Transverse colon (tissue), 4 donors: ENCODE measurements at regions not wholly inside any gene's neighbourhood (a gene's known extent, or its start where the extent isn't known, plus 50 kb on each side); places are given as distances from the start of the nearest gene placed in this dataset.

Experiments
- DNase-seq: peaks from one replicate; pipeline ENCODE4 v3.0.0-alpha.2; 2019
- H3K27ac ChIP-seq, 4 donors: fragments of 200-600 bp; sonication (generic); 2 replicates each; pipeline ENCODE4 v1.5.1; 2016 to 2018; ENCODE audit warnings: inconsistent platforms in 4 of 4
- H3K27me3 ChIP-seq: fragments of 200-600 bp; sonication (generic); 2 replicates; pipeline ENCODE4 v1.5.1; 2017; ENCODE audit warnings: inconsistent platforms
- H3K36me3 ChIP-seq, 4 donors: fragments of 200-600 bp; sonication (generic); 2 replicates each; pipeline ENCODE4 v1.5.1; 2017 to 2019; ENCODE audit warnings: inconsistent platforms in 4 of 4
- H3K4me1 ChIP-seq, 4 donors: fragments of 200-600 bp; sonication (generic); 2 replicates each; pipeline ENCODE4 v1.5.1; 2017 to 2020; ENCODE audit warnings: inconsistent platforms in 4 of 4
- H3K4me3 ChIP-seq, 4 donors: fragments of 200-600 bp; sonication (generic); 1 replicate in 1 of 4; 2 replicates in 3 of 4; pipeline versions ENCODE4 v1.5.1 to v1.6.1; 2017 to 2019; ENCODE audit warnings: inconsistent platforms in 4 of 4
- H3K9me3 ChIP-seq, 2 donors: fragments of 200-600 bp; sonication (generic); 2 replicates each; pipeline ENCODE4 v1.5.1; 2017 to 2019; ENCODE audit warnings: inconsistent platforms in 2 of 2
- EP300 ChIP-seq: sonication (generic); formaldehyde crosslinking; IDR thresholded peaks from one replicate; pipeline ENCODE4 v1.6.1; 2017; ENCODE audit warnings: antibody characterized with exemption, low read depth
- POLR2A ChIP-seq: fragments of 450-650 bp; IDR thresholded peaks from one replicate; pipeline ENCODE4 v1.6.1; 2016; ENCODE audit warnings: antibody characterized with exemption, mild to moderate bottlenecking, moderate library complexity
- POLR2AphosphoS5 ChIP-seq, 3 donors: sonication (generic); formaldehyde crosslinking; IDR thresholded peaks; one replicate each; pipeline ENCODE4 v1.6.1; 2016; ENCODE audit warnings: antibody characterized with exemption in 3 of 3
- WGBS, 2 donors: methylation state at CpG; one replicate each; pipeline ENCODE4 v1.1.5; 2018; ENCODE audit warnings: low coverage in 1 of 2; 5-methylcytosine and 5-hydroxymethylcytosine counted together
- in situ Hi-C, 4 donors: fragments of 200-750 bp; cut with MboI; loops; one replicate each; pipeline versions ENCODE4 v1.15.0 to v1.15.1; 2017; ENCODE audit warnings: low sequenced_read_pairs in 3 of 4, low pct_ligation_motif_present in 1 of 4, low pct_unique_long_range_greater_than_20kb in 1 of 4
- intact Hi-C: fragments of 100-400 bp; cut with DNase I; formaldehyde crosslinking; loops from one replicate; pipeline ENCODE4 v1.15.1; 2023; ENCODE audit warnings: low total_unique reads
- TF ChIP-seq, protein P1 (sequence below), 5 experiments: fragments of 200-600 bp in 3 of 5; fragments of 450-650 bp in 2 of 5; sonication (generic) in 3 of 5; IDR thresholded peaks; 1 replicate in 2 of 5; 2 replicates in 3 of 5; pipeline ENCODE4 v1.5.1; 2016 to 2017; ENCODE audit warnings: antibody characterized with exemption in 5 of 5, inconsistent platforms in 3 of 5, mild to moderate bottlenecking in 2 of 5, moderate library complexity in 1 of 5

DNA sequence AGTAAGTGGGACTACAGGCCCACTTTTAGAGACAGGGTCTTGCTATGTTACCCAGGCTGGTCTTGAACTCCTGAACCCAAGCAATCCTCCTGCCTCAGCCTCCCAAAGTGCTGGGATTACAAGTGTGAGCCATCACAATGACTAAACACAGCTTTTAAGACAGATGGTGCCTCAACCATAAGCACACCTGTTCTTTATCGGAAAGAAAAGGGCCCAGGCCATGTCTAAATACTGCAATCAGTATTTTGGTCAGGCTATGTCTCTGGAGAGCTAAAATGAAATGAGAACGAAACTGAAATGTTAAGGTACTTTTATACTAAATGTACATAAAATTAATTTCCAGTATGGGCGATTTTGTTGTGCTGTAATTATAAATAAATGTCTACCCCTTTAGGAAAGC lies 69.5 kb upstream of the SPTBN1 start:
- no peaks in the 10 kb centered on the region for H3K9me3 ChIP-seq
- in situ Hi-C loops (no loop called here), intact Hi-C loops (loop anchor here (2.0 kb wide), 1 partner anchor 68 kb away; no protein-coding TSS in a partner anchor)
- no peak for DNase-seq
- peak overlapping the region; percentile 5 to 36 (median 28) for H3K27ac ChIP-seq
- H3K27me3 ChIP-seq, result no peaks in the 10 kb centered on the region
- no peaks in the 10 kb centered on the region for H3K36me3 ChIP-seq
- no peaks in the 10 kb centered on the region for H3K4me1 ChIP-seq
- no peak overlapping the region for H3K4me3 ChIP-seq
- TF ChIP-seq, protein P1, sequence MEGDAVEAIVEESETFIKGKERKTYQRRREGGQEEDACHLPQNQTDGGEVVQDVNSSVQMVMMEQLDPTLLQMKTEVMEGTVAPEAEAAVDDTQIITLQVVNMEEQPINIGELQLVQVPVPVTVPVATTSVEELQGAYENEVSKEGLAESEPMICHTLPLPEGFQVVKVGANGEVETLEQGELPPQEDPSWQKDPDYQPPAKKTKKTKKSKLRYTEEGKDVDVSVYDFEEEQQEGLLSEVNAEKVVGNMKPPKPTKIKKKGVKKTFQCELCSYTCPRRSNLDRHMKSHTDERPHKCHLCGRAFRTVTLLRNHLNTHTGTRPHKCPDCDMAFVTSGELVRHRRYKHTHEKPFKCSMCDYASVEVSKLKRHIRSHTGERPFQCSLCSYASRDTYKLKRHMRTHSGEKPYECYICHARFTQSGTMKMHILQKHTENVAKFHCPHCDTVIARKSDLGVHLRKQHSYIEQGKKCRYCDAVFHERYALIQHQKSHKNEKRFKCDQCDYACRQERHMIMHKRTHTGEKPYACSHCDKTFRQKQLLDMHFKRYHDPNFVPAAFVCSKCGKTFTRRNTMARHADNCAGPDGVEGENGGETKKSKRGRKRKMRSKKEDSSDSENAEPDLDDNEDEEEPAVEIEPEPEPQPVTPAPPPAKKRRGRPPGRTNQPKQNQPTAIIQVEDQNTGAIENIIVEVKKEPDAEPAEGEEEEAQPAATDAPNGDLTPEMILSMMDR (IDR thresholded peaks at IDR 0.05), result no peak
- TF ChIP-seq POLR2AphosphoS5 (IDR thresholded peaks at IDR 0.05) (no peak), EP300 (no peak), POLR2A (no peak)
- 72 to 80% methylated on average over 3 of the region's 3 CpGs for WGBS, 2 donors

DNA sequence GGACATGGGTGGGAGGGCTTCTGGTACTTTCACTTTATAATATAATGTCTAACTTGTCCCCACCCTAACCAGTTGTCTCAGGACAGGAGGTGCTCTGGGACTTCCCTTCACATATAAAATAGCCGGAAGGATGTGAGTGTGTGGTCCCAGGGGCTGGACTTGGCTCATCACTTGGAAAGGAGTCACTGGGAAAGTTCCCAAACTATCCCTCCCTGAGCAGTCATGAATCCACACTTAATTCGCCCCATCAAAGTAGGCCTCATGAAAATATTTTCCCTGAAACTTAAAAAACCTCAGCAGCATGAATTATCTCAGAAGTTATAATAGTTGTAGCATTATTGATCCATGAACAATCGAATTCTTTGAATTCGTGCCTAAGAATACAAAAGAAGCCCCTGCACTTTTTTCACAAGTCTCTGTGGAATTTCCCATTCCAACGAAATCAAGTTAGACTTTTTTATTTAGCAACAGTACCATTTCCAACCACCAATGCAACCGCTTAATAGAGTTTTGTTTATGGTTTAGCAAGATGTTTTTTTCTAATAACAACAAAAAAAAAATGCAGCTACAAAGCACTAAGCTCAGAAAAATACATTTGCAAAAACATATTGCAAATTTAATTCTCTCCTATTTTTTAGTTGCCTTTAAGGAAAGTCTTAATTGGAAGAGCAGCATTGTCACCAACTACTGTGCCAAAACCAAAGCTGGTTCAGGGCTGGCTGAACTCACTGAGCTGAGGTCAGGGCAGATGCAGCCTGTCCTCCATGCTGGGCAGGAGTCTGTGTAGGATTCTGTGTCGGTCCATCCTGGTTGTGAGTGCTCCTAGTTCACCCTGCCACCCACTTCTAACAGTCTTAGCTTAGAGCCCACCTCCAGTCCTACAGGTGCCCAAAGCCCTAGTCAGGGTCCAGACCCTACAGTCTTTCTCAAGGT lies 68.8 kb upstream of the SPTBN1 start:
- TF ChIP-seq, protein P1 (IDR thresholded peaks at IDR 0.05), result peak in 1 of 5 experiments; percentile 15
- no peak for TF ChIP-seq POLR2A
- Histone ChIP-seq H3K27ac (peak overlapping the region; percentile 5 to 36 (median 28)), H3K9me3 (no peaks in the 10 kb centered on the region)

DNA sequence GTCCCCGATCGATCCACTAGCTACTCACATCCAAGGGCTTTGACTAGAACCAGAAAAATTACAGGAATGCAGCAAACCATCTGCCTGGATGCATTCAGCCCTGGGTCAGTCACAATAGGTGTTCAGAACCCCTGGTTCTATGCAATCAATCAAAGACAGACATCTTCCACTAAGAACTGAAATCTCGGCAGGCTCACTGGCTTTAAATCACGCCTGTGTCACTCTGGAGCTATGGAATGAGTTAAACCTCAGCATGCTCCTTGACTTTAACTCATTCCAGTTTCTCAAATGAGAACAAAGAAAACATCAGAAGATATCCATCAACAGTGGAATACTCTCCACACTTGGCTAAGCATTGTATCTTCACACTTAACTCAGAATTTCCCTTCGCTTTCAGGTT lies 68.1 kb upstream of the SPTBN1 start:
- no peaks in the 10 kb centered on the region for H3K9me3 ChIP-seq
- H3K27me3 ChIP-seq, result no peaks in the 10 kb centered on the region
- no peak overlapping the region for H3K4me3 ChIP-seq
- WGBS, 2 donors, result 88% methylated on average over 1 to 5 of the region's 5 CpGs
- in situ Hi-C loops (no loop called here), intact Hi-C loops (no loop called here)
- DNase-seq, result no peak
- peak overlapping the region in 1 of 4 donors; percentile 36 for H3K27ac ChIP-seq
- no peak for TF ChIP-seq EP300
- no peak for TF ChIP-seq POLR2AphosphoS5 (IDR thresholded peaks at IDR 0.05)
- TF ChIP-seq POLR2A, result no peak
- TF ChIP-seq, protein P1 (IDR thresholded peaks at IDR 0.05), result no peak
- H3K4me1 ChIP-seq, result no peaks in the 10 kb centered on the region
- H3K36me3 ChIP-seq, result no peaks in the 10 kb centered on the region

More for the DNA sequence above, 68.8 kb upstream of the SPTBN1 start:
- H3K36me3 ChIP-seq, result no peaks in the 10 kb centered on the region
- intact Hi-C loops (loop anchor here (2.0 kb wide), 1 partner anchor 69 kb away; no protein-coding TSS in a partner anchor), in situ Hi-C loops (no loop called here)
- H3K4me3 ChIP-seq, result no peak overlapping the region
- WGBS, 2 donors, result 62 to 68% methylated on average over 5 to 7 of the region's 7 CpGs
- no peaks in the 10 kb centered on the region for H3K4me1 ChIP-seq
- no peaks in the 10 kb centered on the region for H3K27me3 ChIP-seq
- DNase-seq, result no peak

- no peaks in the 10 kb centered on the region for H3K27me3 ChIP-seq
- H3K4me1 ChIP-seq, result no peaks in the 10 kb centered on the region
- intact Hi-C loops, result no loop called here
- in situ Hi-C loops, result no loop called here
- no peaks in the 10 kb centered on the region for H3K36me3 ChIP-seq
- no peak overlapping the region for H3K4me3 ChIP-seq
- 96 to 100% methylated on average over 2 of the region's 2 CpGs for WGBS, 2 donors
- no peaks in the 10 kb centered on the region for H3K9me3 ChIP-seq
- no peak for DNase-seq
- TF ChIP-seq, protein P1 (IDR thresholded peaks at IDR 0.05), result no peak
- no peak for TF ChIP-seq POLR2A
- no peak for TF ChIP-seq POLR2AphosphoS5 (IDR thresholded peaks at IDR 0.05)
- TF ChIP-seq EP300, result no peak
- H3K27ac ChIP-seq, result no peak overlapping the region
These were observed 63.4 kb upstream of the SPTBN1 start for GRCh38 chr2:54392555-54393324.
